Testis (tissue), 2 donors: ENCODE measurements at regions not wholly inside any gene's neighbourhood (a gene's known extent, or its start where the extent isn't known, plus 50 kb on each side); places are given as distances from the start of the nearest gene placed in this dataset.
"Not testable (repeated sequence)": the region's sequence is repeated elsewhere in the genome, so short reads cannot be mapped to it uniquely, and the experiment has no call there.

Experiments
- POLR2A ChIP-seq: fragments of 450-650 bp; IDR thresholded peaks from one replicate; pipeline ENCODE4 v1.6.1; 2017; ENCODE audit warnings: antibody characterized with exemption, mild to moderate bottlenecking, moderate library complexity
- TF ChIP-seq, protein P1 (sequence below), 3 experiments: fragments of 450-650 bp in 2 of 3; fragments of 200-600 bp in 1 of 3; sonication (generic) in 1 of 3; IDR thresholded peaks; one replicate each; pipeline ENCODE4 v1.5.1; 2016 to 2019; ENCODE audit warnings: antibody characterized with exemption in 3 of 3, mild to moderate bottlenecking in 2 of 3, moderate library complexity in 1 of 3

GRCh38 chr7:67497914-67498313 lies 501.3 kb downstream of the TYW1 start:
- TF ChIP-seq, protein P1, sequence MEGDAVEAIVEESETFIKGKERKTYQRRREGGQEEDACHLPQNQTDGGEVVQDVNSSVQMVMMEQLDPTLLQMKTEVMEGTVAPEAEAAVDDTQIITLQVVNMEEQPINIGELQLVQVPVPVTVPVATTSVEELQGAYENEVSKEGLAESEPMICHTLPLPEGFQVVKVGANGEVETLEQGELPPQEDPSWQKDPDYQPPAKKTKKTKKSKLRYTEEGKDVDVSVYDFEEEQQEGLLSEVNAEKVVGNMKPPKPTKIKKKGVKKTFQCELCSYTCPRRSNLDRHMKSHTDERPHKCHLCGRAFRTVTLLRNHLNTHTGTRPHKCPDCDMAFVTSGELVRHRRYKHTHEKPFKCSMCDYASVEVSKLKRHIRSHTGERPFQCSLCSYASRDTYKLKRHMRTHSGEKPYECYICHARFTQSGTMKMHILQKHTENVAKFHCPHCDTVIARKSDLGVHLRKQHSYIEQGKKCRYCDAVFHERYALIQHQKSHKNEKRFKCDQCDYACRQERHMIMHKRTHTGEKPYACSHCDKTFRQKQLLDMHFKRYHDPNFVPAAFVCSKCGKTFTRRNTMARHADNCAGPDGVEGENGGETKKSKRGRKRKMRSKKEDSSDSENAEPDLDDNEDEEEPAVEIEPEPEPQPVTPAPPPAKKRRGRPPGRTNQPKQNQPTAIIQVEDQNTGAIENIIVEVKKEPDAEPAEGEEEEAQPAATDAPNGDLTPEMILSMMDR (IDR thresholded peaks at IDR 0.05): not testable (repeated sequence)
- TF ChIP-seq POLR2A: not testable (repeated sequence)
